GM13977 (cell line): ENCODE measurements at regions not wholly inside any gene's neighbourhood (a gene's known extent, or its start where the extent isn't known, plus 50 kb on each side); places are given as distances from the start of the nearest gene placed in this dataset.

ENCODE experiments used
- DNase-seq: peaks from one replicate; pipeline ENCODE4 v3.0.0; 2012; ENCODE audit warnings: low spot score
- CTCF ChIP-seq: IDR thresholded peaks from 2 replicates; pipeline ENCODE4 v1.5.1; 2012; ENCODE audit warnings: mild to moderate bottlenecking, control low read depth; ENCODE audit not compliant: insufficient read depth; ENCODE audit errors: extremely low read depth, missing control alignments
- in situ Hi-C: fragments of 300-500 bp; cut with MboI; formaldehyde crosslinking; loops from one replicate; pipeline ENCODE4 v1.12.0; 2022; ENCODE audit warnings: low sequenced_read_pairs, low pct_unique_long_range_greater_than_20kb, mixed read lengths, inconsistent platforms; ENCODE audit not compliant: unreplicated experiment

GRCh38 chr5:125050926-125051325, 304.5 kb upstream of the ZNF608 start:
- in situ Hi-C loops, result no loop called here
- no peak for TF ChIP-seq CTCF
- DNase-seq, result no peak

GRCh38 chr5:125052584-125052983, 306.1 kb upstream of the ZNF608 start:
- in situ Hi-C loops, result no loop called here
- DNase-seq, result no peak
- no peak for TF ChIP-seq CTCF

- no peak for TF ChIP-seq CTCF
- in situ Hi-C loops, result no loop called here
- DNase-seq, result no peak
Measured at GRCh38 chr5:125053179-125053578, 306.7 kb upstream of the ZNF608 start.

- DNase-seq, result no peak
- no peak for TF ChIP-seq CTCF
- in situ Hi-C loops, result no loop called here
Measured at GRCh38 chr5:125054146-125054545, 307.7 kb upstream of the ZNF608 start.

GRCh38 chr5:125056671-125057485, 310.4 kb upstream of the ZNF608 start:
- in situ Hi-C loops, result no loop called here
- TF ChIP-seq CTCF, result no peak

GRCh38 chr5:125057912-125058826, 311.7 kb upstream of the ZNF608 start:
- no peak for DNase-seq
- in situ Hi-C loops, result no loop called here

More at GRCh38 chr5:125056671-125057485, 310.4 kb upstream of the ZNF608 start:
- DNase-seq, result no peak

More at GRCh38 chr5:125057912-125058826, 311.7 kb upstream of the ZNF608 start:
- TF ChIP-seq CTCF, result no peak
